ENCODE measurements at regions not wholly inside any gene's neighbourhood (a gene's known extent, or its start where the extent isn't known, plus 50 kb on each side); places are given as distances from the start of the nearest gene placed in this dataset.
A peak's percentile ranks its signal among the peaks of the same experiment; 100 is the strongest.

DNA sequence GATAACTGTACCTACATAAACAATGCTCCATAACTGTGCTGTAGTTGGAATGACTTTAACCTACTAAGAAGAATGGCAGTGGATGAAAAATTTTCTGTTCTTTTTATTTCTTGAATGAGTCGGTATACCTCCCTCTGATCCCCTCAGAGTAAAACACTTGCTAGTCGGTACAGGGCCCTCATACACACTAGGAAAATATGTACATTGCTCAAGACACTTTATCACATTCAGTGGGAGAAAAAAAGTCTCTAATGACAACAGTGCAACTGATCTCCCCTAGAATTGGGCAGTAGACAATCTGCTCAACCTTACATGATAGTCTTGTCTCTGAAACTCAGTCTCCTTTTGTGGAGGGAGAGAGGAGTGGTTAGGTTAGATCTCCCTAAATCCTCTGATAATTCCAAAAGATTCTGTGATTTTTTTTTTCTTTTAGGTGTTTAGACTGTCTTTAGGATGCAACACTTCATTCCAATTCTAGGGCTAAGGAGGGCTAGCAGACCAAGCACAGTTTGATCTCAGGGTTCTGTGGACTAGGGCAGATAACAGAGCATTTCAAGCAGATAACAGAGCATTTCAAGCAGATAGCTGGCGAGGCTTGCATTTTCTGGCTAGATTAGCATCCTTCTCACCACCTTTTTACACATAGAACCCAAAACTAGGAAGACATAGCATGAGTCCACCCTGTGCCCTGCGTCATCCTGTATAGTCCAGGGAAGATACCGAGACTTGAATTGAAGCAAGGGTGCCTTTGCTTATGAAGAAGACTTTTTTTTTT is 100.3 kb upstream of the TNFAIP3 start:
- TF ChIP-seq SPI1 (IDR thresholded peaks at IDR 0.05; ENCODE audit: borderline replicate concordance, low read depth) (no peak), POLR2AphosphoS5 (IDR thresholded peaks at IDR 0.05; ENCODE audit: low read depth) (no peak), GABPA (IDR thresholded peaks at IDR 0.05; ENCODE audit: low read depth) (no peak)
- TF ChIP-seq, protein P1, sequence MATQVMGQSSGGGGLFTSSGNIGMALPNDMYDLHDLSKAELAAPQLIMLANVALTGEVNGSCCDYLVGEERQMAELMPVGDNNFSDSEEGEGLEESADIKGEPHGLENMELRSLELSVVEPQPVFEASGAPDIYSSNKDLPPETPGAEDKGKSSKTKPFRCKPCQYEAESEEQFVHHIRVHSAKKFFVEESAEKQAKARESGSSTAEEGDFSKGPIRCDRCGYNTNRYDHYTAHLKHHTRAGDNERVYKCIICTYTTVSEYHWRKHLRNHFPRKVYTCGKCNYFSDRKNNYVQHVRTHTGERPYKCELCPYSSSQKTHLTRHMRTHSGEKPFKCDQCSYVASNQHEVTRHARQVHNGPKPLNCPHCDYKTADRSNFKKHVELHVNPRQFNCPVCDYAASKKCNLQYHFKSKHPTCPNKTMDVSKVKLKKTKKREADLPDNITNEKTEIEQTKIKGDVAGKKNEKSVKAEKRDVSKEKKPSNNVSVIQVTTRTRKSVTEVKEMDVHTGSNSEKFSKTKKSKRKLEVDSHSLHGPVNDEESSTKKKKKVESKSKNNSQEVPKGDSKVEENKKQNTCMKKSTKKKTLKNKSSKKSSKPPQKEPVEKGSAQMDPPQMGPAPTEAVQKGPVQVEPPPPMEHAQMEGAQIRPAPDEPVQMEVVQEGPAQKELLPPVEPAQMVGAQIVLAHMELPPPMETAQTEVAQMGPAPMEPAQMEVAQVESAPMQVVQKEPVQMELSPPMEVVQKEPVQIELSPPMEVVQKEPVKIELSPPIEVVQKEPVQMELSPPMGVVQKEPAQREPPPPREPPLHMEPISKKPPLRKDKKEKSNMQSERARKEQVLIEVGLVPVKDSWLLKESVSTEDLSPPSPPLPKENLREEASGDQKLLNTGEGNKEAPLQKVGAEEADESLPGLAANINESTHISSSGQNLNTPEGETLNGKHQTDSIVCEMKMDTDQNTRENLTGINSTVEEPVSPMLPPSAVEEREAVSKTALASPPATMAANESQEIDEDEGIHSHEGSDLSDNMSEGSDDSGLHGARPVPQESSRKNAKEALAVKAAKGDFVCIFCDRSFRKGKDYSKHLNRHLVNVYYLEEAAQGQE (IDR thresholded peaks at IDR 0.05; ENCODE audit: insufficient replicate concordance, low read depth), result no peak
- TF ChIP-seq, protein P2, sequence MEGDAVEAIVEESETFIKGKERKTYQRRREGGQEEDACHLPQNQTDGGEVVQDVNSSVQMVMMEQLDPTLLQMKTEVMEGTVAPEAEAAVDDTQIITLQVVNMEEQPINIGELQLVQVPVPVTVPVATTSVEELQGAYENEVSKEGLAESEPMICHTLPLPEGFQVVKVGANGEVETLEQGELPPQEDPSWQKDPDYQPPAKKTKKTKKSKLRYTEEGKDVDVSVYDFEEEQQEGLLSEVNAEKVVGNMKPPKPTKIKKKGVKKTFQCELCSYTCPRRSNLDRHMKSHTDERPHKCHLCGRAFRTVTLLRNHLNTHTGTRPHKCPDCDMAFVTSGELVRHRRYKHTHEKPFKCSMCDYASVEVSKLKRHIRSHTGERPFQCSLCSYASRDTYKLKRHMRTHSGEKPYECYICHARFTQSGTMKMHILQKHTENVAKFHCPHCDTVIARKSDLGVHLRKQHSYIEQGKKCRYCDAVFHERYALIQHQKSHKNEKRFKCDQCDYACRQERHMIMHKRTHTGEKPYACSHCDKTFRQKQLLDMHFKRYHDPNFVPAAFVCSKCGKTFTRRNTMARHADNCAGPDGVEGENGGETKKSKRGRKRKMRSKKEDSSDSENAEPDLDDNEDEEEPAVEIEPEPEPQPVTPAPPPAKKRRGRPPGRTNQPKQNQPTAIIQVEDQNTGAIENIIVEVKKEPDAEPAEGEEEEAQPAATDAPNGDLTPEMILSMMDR (IDR thresholded peaks at IDR 0.05; ENCODE audit: insufficient read depth, low read length), result no peak
- Histone ChIP-seq H3K4me3 (replicated peaks; ENCODE audit: insufficient read depth, low read length) (no peak overlapping the region), H3K27me3 (ENCODE audit: insufficient read depth, poor library complexity, severe bottlenecking) (no peaks in the 10 kb centered on the region), H3K27ac (replicated peaks) (no peak overlapping the region)
- no peak for DNase-seq (ENCODE audit: low read depth in 1 of 2, low spot score in 1 of 2)

- no peak for TF ChIP-seq GABPA (IDR thresholded peaks at IDR 0.05; ENCODE audit: low read depth)
- TF ChIP-seq, protein P1 (IDR thresholded peaks at IDR 0.05; ENCODE audit: insufficient replicate concordance, low read depth), result no peak
- TF ChIP-seq SPI1 (IDR thresholded peaks at IDR 0.05; ENCODE audit: borderline replicate concordance, low read depth), result no peak
- no peak for TF ChIP-seq POLR2AphosphoS5 (IDR thresholded peaks at IDR 0.05; ENCODE audit: low read depth)
- TF ChIP-seq, protein P2 (IDR thresholded peaks at IDR 0.05; ENCODE audit: insufficient read depth, low read length), result no peak
Measured at GRCh38 chr6:137767465-137767864, 99.6 kb upstream of the TNFAIP3 start.

DNA sequence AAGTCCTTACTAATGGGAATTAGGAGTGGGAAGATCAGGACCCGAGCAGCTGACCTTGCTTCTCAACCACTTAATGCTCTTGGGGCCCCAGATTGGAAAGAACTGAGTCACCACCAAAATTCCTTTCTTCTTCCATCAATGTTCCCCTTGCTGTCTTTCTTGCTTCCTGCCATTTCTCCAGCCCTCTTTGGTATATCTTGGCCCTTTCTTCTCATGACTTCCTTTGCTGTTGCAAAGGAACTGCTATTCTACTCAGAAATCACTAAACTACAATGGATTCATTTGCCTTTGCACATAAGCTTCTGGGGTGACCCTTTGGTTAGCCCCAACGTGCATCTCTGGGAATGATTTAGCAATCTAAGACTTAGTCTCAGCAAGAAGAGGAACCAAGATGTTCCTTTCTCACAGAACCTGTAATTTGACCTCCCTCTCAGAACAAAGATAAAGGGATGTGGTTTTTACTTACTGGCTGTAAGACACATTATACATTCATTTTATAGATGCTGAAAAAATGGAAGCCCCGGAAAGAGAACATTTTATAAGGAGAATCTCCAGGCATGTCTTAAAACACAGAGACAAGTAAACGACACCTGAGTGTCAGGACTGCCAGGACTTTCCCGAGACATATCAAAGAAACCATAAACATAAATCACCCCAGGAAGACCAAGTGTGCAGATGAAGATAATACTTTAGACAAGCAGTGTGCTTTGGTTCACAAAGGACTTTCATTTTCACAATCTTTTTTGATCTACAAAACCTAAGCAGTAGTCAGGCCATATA is 99.0 kb upstream of the TNFAIP3 start:
- TF ChIP-seq, protein P1 (IDR thresholded peaks at IDR 0.05; ENCODE audit: insufficient replicate concordance, low read depth), result no peak
- TF ChIP-seq SPI1 (IDR thresholded peaks at IDR 0.05; ENCODE audit: borderline replicate concordance, low read depth) (peak; percentile 67; the same call in 1 of the 2 replicates), GABPA (IDR thresholded peaks at IDR 0.05; ENCODE audit: low read depth) (no peak; the same call in 1 of the 2 replicates)
- DNase-seq (ENCODE audit: low read depth in 1 of 2, low spot score in 1 of 2), result peak; percentile 39 to 79
- peak overlapping the region; percentile 36 for H3K27ac ChIP-seq (replicated peaks)
- no peak overlapping the region for H3K4me3 ChIP-seq (replicated peaks; ENCODE audit: insufficient read depth, low read length)
- H3K27me3 ChIP-seq (ENCODE audit: insufficient read depth, poor library complexity, severe bottlenecking), result no peaks in the 10 kb centered on the region

More at GRCh38 chr6:137767465-137767864, 99.6 kb upstream of the TNFAIP3 start:
- H3K4me3 ChIP-seq (replicated peaks; ENCODE audit: insufficient read depth, low read length), result no peak overlapping the region
- no peaks in the 10 kb centered on the region for H3K27me3 ChIP-seq (ENCODE audit: insufficient read depth, poor library complexity, severe bottlenecking)
- H3K27ac ChIP-seq (replicated peaks), result no peak overlapping the region; the same call in 1 of the 2 replicates
- DNase-seq (ENCODE audit: low read depth in 1 of 2, low spot score in 1 of 2), result no peak

Data from HL-60 (cell line).